ENCODE measurements at regions not wholly inside any gene's neighbourhood (a gene's known extent, or its start where the extent isn't known, plus 50 kb on each side); places are given as distances from the start of the nearest gene placed in this dataset.

DNA sequence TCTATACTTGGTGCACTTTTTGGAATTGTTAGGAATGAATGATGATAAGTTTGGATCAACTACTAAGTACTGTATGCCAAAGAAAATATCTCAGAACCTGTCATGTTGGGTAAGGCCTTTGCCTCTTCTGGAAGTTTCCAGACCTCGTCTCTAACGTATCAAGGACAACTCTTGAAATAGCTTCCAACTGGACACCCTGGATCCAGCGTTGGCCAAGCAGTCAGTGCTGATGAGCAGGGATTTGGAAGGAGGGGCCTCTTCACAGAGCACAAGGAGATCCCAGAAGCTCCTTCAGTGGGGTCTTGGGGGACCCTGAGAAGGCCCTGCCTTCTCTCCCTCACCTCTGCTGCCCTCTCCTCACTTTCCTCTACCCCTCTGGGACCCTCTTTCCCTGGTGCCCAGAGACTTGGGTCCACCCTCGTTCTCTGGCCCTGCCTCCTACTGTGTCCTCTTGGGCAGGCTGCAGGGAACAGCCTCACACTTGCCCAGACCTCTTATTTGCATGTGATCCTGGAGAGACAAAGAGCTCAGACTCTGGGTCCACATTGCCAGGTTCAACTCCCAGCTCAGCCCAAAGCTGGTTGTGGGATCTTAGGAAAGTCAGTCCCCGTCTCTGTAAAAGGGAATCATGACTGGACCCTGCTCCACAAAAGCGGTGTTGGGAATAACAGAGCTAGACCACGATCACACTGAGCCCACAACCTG lies 145.8 kb downstream of the COL6A3 start:
- Histone ChIP-seq H3K27me3 (no peaks in the 10 kb centered on the region), H3K27ac (peak overlapping the region in 1 of 4 donors; percentile 27), H3K4me3 (no peak overlapping the region), H3K4me1 (peaks cover 0 to 23% (median 1%) of the 10 kb centered on the region in 4 donors), H3K9me3 (no peaks in the 10 kb centered on the region), H3K36me3 (no peaks in the 10 kb centered on the region)
- TF ChIP-seq POLR2A (IDR thresholded peaks at IDR 0.05) (no peak), EP300 (IDR thresholded peaks at IDR 0.05) (peak in 1 of 2 donors; percentile 28)
- TF ChIP-seq, protein P1, sequence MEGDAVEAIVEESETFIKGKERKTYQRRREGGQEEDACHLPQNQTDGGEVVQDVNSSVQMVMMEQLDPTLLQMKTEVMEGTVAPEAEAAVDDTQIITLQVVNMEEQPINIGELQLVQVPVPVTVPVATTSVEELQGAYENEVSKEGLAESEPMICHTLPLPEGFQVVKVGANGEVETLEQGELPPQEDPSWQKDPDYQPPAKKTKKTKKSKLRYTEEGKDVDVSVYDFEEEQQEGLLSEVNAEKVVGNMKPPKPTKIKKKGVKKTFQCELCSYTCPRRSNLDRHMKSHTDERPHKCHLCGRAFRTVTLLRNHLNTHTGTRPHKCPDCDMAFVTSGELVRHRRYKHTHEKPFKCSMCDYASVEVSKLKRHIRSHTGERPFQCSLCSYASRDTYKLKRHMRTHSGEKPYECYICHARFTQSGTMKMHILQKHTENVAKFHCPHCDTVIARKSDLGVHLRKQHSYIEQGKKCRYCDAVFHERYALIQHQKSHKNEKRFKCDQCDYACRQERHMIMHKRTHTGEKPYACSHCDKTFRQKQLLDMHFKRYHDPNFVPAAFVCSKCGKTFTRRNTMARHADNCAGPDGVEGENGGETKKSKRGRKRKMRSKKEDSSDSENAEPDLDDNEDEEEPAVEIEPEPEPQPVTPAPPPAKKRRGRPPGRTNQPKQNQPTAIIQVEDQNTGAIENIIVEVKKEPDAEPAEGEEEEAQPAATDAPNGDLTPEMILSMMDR (IDR thresholded peaks at IDR 0.05), result no peak
- 86 to 89% methylated on average over 7 of the region's 7 CpGs for WGBS, 2 donors
- DNase-seq (ENCODE audit: low spot score in 2 of 2), result no peak

DNA sequence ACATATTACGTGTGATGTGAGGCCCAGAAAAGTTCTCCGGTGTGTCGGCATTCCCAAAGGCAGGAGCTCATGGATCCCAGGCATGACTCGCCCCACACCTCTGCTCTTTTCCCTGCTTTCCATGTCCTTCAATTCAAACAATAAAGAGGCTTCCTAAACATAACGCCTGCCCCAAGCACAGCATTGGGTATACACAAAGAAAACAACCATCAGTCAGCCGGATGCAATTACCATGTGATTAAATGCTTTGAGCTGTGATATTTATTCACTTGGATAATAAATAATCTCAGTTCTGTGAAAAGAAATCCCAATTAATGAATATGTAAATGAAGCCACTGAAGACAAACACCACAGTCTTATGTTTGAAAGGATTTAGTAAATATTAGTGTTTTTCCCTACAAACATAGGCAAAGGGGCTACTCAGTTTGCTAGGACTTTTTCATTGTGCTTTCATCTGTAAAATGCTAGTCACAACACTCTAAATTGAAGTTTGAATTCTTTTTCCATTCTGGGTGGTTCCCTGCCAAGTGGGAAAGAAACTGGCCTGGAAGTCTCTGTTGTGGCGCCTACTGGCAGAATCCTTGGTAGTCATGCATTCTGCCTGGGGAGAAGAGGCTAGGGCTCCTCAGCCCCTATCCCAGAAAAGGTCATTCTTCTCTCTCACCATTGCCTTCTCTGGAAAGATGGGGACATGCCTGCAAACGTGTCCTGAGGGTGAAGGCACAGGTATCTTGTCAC lies 144.7 kb downstream of the COL6A3 start:
- no peaks in the 10 kb centered on the region for H3K9me3 ChIP-seq
- no peaks in the 10 kb centered on the region for H3K36me3 ChIP-seq
- TF ChIP-seq, protein P1 (IDR thresholded peaks at IDR 0.05), result no peak
- no peak for TF ChIP-seq POLR2A (IDR thresholded peaks at IDR 0.05)
- TF ChIP-seq EP300 (IDR thresholded peaks at IDR 0.05), result no peak
- peaks cover 0 to 18% (median 0%) of the 10 kb centered on the region in 4 donors for H3K4me1 ChIP-seq
- H3K27ac ChIP-seq, result no peak overlapping the region
- H3K27me3 ChIP-seq, result no peaks in the 10 kb centered on the region
- no peak for DNase-seq (ENCODE audit: low spot score in 2 of 2)
- WGBS, 2 donors, result 77 to 79% methylated on average over 8 of the region's 8 CpGs
- no peak overlapping the region for H3K4me3 ChIP-seq

- Histone ChIP-seq H3K27me3 (no peaks in the 10 kb centered on the region), H3K9me3 (no peaks in the 10 kb centered on the region), H3K27ac (no peak overlapping the region), H3K4me3 (no peak overlapping the region), H3K4me1 (peaks cover 0 to 18% (median 0%) of the 10 kb centered on the region in 4 donors), H3K36me3 (no peaks in the 10 kb centered on the region)
- DNase-seq (ENCODE audit: low spot score in 2 of 2), result no peak
- WGBS, 2 donors, result 79% methylated on average over 3 of the region's 3 CpGs; no CpG with 5 or more reads in 1 of the 2 donors
- no peak for TF ChIP-seq POLR2A (IDR thresholded peaks at IDR 0.05)
- TF ChIP-seq EP300 (IDR thresholded peaks at IDR 0.05), result no peak
- TF ChIP-seq, protein P1 (IDR thresholded peaks at IDR 0.05), result no peak
Measured at GRCh38 chr2:237270520-237270919, 143.4 kb downstream of the COL6A3 start.

GRCh38 chr2:237271698-237272652 lies 142.0 kb downstream of the COL6A3 start:
- Histone ChIP-seq H3K27ac (no peak overlapping the region), H3K9me3 (no peaks in the 10 kb centered on the region), H3K4me3 (no peak overlapping the region), H3K36me3 (no peaks in the 10 kb centered on the region), H3K4me1 (peaks cover 0 to 18% (median 0%) of the 10 kb centered on the region in 4 donors), H3K27me3 (no peaks in the 10 kb centered on the region)
- TF ChIP-seq, protein P1 (IDR thresholded peaks at IDR 0.05), result no peak
- no peak for TF ChIP-seq POLR2A (IDR thresholded peaks at IDR 0.05)
- TF ChIP-seq EP300 (IDR thresholded peaks at IDR 0.05), result no peak
- WGBS, 2 donors, result 76 to 82% methylated on average over 6 of the region's 6 CpGs
- DNase-seq (ENCODE audit: low spot score in 2 of 2), result no peak
